ENCODE measurements at regions not wholly inside any gene's neighbourhood (a gene's known extent, or its start where the extent isn't known, plus 50 kb on each side); places are given as distances from the start of the nearest gene placed in this dataset.

DNA sequence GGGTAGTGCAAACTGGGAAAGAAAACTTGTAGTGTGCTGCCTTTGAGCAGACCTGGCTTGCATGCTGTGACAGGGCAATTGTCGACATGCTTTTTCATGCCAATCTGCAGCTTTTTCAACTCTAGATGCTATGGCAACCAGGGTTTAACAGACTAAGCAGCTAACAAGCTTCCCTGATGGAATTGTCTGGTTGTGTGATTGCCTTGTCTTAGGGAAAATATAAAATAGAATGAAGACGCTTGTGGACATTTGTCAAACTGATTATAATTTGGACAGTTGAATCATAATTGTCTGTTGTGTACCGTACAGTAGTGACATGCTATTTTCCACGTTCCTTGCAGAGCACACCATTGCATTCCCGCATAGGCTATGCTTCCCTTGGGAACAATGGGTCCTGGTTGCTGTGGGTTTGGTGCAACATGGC, 113.0 kb downstream of the FOXG1 start:
- intact Hi-C loops (cut with micrococcal nuclease) = no loop called here
- no peak for TF ChIP-seq RCOR1 (IDR thresholded peaks at IDR 0.05; ENCODE audit: insufficient replicate concordance, low read length)
- TF ChIP-seq MAZ (IDR thresholded peaks at IDR 0.05; ENCODE audit: borderline replicate concordance, low read depth, low read length) = no peak
- TF ChIP-seq, protein P1, sequence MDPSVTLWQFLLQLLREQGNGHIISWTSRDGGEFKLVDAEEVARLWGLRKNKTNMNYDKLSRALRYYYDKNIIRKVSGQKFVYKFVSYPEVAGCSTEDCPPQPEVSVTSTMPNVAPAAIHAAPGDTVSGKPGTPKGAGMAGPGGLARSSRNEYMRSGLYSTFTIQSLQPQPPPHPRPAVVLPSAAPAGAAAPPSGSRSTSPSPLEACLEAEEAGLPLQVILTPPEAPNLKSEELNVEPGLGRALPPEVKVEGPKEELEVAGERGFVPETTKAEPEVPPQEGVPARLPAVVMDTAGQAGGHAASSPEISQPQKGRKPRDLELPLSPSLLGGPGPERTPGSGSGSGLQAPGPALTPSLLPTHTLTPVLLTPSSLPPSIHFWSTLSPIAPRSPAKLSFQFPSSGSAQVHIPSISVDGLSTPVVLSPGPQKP (IDR thresholded peaks at IDR 0.05; ENCODE audit: borderline replicate concordance, low read depth, low read length) = no peak
- no peak for TF ChIP-seq MXI1 (IDR thresholded peaks at IDR 0.05; ENCODE audit: borderline replicate concordance, low read depth, low read length)
- no peak for TF ChIP-seq SMC3 (IDR thresholded peaks at IDR 0.05; ENCODE audit: low read depth, low read length)
- no peak for TF ChIP-seq CHD1 (IDR thresholded peaks at IDR 0.05; ENCODE audit: low read depth, low read length)
- no peak for TF ChIP-seq POLR2A (IDR thresholded peaks at IDR 0.05; ENCODE audit: low read depth, low read length)
- Histone ChIP-seq H3K9me1 (ENCODE audit: insufficient read depth, low read length) (no peaks in the 10 kb centered on the region), H3K23ac (ENCODE audit: low read depth, low read length) (no peak overlapping the region), H3K14ac (replicated peaks; ENCODE audit: low read depth, low read length) (no peak overlapping the region), H3K9ac (ENCODE audit: low read depth, low read length) (no peak overlapping the region), H3K79me1 (ENCODE audit: low read depth in 1 of 2, low read length in 2 of 2) (no peaks in the 10 kb centered on the region), H2BK15ac (ENCODE audit: low read depth, low read length) (no peak overlapping the region), H2BK5ac (ENCODE audit: low read depth, low read length, poor library complexity, severe bottlenecking) (no peak overlapping the region), H3K27me3 (ENCODE audit: control insufficient read depth, insufficient read depth, low read length) (no peaks in the 10 kb centered on the region), H2AK9ac (replicated peaks; ENCODE audit: low read depth, low read length, poor library complexity) (no peak overlapping the region), H4K8ac (ENCODE audit: low read depth in 2 of 2, low read length in 2 of 2) (no peak overlapping the region), H3K27ac (ENCODE audit: insufficient read depth, low read length) (no peak overlapping the region), H3K9me3 (ENCODE audit: control insufficient read depth, insufficient read depth, low read length) (no peaks in the 10 kb centered on the region), H3K4me3 (ENCODE audit: insufficient read depth, low read depth, low read length) (no peak overlapping the region), H3K56ac (ENCODE audit: extremely low read depth, insufficient read depth, low read length) (no peak overlapping the region), H4K5ac (ENCODE audit: low read depth, low read length) (no peak overlapping the region), H3K18ac (ENCODE audit: low read depth, low read length) (no peak overlapping the region), H3K4ac (ENCODE audit: low read depth, low read length) (no peak overlapping the region), H3K4me2 (ENCODE audit: low read depth, low read length) (no peak overlapping the region), H2AFZ (replicated peaks; ENCODE audit: low read length, poor library complexity) (no peak overlapping the region), H3K36me3 (ENCODE audit: control insufficient read depth, insufficient read depth, low read length) (no peaks in the 10 kb centered on the region), H3K4me1 (ENCODE audit: control insufficient read depth, insufficient read depth, low read length) (no peaks in the 10 kb centered on the region), H4K20me1 (ENCODE audit: insufficient read depth, low read length) (no peaks in the 10 kb centered on the region), H2BK20ac (ENCODE audit: low read depth, low read length) (no peak overlapping the region), H2AK5ac (ENCODE audit: low read depth, low read length) (no peak overlapping the region), H4K91ac (ENCODE audit: insufficient read depth, low read depth, low read length) (no peak overlapping the region), H2BK120ac (ENCODE audit: low read depth, low read length) (no peak overlapping the region)
- dilution Hi-C loops (cut with HindIII; ENCODE audit: low sequenced_read_pairs, unreplicated experiment) = no loop called here
- no CpG with 5 or more reads among the region's 5 CpGs for WGBS, 2 experiments (ENCODE audit: extremely low coverage in 2 of 2, insufficient read length in 1 of 2)
- ChIA-PET CTCF (no interaction called here), POLR2A (ENCODE audit: unreplicated experiment) (no interaction called here)
- ATAC-seq (ENCODE audit: low read depth) = no peak
- in situ Hi-C loops (cut with MboI; ENCODE audit: low sequenced_read_pairs) = no loop called here
- no TSS peak for BruUV-seq (replicated peaks)
- DNase-seq = no peak

All from IMR-90 (cell line).